DND-41 (cell line): ENCODE measurements at regions not wholly inside any gene's neighbourhood (a gene's known extent, or its start where the extent isn't known, plus 50 kb on each side); places are given as distances from the start of the nearest gene placed in this dataset.
"Not testable (repeated sequence)": the region's sequence is repeated elsewhere in the genome, so short reads cannot be mapped to it uniquely, and the experiment has no call there.

Experiments
- EZH2 ChIP-seq: IDR thresholded peaks from 3 replicates; pipeline ENCODE4 v1.6.1; 2012; ENCODE audit warnings: borderline replicate concordance, low read depth, mild to moderate bottlenecking, moderate library complexity, low read length, inconsistent platforms; ENCODE audit not compliant: severe bottlenecking
- TF ChIP-seq, protein P1 (sequence below): IDR thresholded peaks from 2 replicates; pipeline ENCODE4 v1.5.1; 2012; ENCODE audit warnings: borderline replicate concordance, low read length, moderate library complexity, mild to moderate bottlenecking; ENCODE audit not compliant: poor library complexity, severe bottlenecking; ENCODE audit errors: extremely low read depth

DNA sequence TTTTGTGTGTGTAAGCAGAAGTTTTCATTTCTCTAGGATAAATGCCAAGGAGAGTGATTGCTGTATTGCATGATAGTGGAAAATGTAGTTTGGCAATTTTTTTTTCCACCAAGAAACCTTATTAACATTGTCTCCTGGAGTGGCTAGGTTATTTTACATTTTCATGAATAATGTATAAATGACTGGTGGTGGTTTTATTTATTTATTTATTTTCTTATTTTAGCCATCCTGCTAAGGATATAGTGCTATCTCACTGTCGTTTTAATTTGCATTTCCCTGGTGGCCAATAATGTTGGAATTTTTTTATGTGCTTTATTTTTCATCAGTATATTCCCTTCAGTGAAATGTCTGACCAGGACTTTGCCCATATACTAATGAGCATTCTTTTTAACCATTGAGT, 328.3 kb upstream of the OR4C13 start:
- TF ChIP-seq, protein P1, sequence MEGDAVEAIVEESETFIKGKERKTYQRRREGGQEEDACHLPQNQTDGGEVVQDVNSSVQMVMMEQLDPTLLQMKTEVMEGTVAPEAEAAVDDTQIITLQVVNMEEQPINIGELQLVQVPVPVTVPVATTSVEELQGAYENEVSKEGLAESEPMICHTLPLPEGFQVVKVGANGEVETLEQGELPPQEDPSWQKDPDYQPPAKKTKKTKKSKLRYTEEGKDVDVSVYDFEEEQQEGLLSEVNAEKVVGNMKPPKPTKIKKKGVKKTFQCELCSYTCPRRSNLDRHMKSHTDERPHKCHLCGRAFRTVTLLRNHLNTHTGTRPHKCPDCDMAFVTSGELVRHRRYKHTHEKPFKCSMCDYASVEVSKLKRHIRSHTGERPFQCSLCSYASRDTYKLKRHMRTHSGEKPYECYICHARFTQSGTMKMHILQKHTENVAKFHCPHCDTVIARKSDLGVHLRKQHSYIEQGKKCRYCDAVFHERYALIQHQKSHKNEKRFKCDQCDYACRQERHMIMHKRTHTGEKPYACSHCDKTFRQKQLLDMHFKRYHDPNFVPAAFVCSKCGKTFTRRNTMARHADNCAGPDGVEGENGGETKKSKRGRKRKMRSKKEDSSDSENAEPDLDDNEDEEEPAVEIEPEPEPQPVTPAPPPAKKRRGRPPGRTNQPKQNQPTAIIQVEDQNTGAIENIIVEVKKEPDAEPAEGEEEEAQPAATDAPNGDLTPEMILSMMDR, result not testable (repeated sequence)
- TF ChIP-seq EZH2, result not testable (repeated sequence)
